Nucleus accumbens (tissue), 56 donors: ENCODE measurements at regions not wholly inside any gene's neighbourhood (a gene's known extent, or its start where the extent isn't known, plus 50 kb on each side); places are given as distances from the start of the nearest gene placed in this dataset.

ENCODE experiments used
- DNase-seq, 56 donors: peaks; one replicate each; lab custom pipeline; 2025; lab: John Stamatoyannopoulos, UW

DNA sequence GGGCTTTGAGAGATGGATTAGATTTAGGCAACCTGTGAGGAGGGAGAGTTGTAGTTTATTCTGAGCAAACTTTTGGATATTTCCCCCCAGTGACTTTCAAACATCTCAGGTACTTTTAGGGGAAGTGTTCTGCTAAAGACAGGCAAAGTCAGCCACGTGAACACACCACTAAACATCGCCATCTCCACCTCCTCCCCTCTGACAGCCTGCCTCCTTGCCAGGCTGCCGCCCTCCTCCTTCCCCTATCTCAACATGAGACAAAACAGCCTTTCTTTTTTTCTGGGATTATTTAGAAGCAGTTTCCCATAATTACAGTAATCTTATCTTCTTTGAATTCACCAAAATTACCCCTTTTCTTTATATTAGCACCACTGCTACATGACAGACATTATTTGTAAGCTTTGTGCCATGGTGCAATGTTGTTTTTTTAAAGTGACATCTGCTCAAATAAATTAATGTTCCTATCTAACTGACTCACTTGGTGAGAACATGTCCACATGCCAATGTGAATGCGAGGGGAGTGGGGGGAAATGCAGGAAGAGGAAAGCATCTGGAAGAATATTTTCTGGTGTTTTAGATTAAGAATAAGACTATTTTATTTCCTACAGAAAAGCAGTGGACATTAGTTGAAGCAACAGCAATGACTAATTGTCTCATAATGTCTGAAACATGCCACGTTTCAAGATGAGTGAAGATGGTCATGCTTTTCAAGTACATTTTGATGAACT is 147.8 kb upstream of the ATP1B1 start:
- no peak for DNase-seq

DNA sequence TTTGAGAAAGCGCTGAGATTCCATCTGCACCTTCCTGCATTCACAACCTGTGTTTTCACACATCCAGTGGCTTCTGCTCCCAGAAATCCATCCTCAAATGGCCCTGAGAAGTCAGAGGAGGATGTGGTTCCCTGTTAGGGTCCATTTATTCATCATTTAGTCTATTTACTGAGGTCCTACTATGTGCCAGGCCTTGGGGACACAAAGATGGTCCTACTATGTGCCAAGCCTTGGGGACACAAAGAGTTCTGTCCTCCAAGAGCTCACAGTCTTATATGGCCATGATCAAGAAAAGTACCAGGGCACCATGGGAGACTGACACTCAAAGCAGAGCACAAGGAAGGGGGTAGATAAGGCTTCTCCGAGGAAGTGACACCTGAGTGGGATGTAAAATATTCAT is 147.1 kb upstream of the ATP1B1 start:
- DNase-seq: no peak

DNA sequence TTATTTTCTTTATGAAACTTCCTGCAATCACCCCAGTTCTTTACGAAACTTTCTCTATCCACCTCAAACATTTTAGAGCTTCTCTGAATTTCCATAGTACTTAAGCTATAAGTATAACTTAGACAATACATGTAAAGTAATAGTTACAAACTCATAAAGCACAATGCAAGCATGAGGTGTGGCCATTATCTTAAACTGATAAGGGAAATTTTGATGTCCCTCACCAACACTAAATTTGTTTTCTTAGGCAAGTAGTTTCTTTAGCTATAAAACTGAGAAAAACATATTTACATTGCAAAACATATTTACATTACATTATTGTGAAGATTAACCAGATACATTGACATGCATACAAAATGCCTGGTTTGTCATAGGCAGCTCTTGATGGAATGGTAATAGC is 146.4 kb upstream of the ATP1B1 start:
- no peak for DNase-seq

DNA sequence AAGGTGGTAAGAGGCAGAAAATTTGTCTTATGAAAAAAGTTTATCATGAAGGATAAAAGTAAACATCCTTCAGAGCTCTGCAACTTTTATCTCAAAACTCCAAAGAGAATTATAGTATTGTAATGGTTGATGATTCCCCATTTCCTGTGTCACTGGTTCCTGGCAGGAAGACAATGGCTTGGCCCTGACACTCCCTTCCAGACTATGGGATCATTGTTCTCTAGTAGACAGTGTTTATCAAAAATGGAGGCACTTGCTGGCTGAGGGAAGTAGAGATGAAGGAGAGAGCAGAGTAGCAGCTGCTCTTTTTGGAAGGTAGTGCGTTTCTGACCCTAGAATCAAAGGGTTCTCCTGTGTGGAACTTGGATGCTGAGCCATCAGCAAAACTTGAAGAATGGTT is 145.9 kb upstream of the ATP1B1 start:
- DNase-seq: peak in 41 of 56 donors; percentile 1 to 74 (median 53)

DNA sequence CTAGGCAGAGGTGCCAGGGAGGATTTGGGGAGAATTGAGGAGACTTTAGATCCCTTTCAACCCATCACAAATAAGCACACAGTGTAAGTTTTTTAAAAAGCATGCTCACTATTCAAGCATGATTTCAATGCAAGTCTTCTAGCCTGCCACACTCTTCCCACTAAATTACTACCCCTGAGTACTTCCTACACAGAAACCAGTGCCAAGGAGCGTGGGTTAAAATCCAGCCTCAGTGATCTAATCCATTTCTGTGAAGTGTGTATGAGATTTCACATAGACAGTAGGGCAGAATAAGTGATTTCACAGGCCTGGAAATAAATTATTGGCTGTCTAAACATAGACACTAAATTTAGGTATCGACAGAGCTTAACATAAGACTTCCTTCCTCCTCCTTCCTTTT is 142.9 kb upstream of the ATP1B1 start:
- DNase-seq: peak in 14 of 56 donors; percentile 3 to 53 (median 26)

DNA sequence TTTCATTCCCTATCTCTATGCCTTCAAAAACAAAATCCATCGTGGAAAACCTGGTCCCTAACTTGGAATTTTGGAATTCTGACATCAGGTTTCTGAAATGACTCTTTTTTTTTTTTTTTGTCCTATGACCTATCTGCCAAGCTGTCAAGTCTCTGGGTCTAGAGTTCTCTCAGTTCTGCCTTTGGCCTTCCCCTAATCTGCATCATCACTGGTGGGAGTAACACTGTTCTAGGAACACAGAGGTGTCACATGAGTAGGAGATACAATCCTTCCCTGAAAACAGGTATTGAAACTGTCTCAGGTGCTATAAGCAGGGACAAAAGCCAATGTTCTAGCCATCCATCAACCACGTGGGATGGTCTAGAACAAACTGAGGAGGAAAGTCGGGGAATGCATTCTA is 142.0 kb upstream of the ATP1B1 start:
- no peak for DNase-seq

DNA sequence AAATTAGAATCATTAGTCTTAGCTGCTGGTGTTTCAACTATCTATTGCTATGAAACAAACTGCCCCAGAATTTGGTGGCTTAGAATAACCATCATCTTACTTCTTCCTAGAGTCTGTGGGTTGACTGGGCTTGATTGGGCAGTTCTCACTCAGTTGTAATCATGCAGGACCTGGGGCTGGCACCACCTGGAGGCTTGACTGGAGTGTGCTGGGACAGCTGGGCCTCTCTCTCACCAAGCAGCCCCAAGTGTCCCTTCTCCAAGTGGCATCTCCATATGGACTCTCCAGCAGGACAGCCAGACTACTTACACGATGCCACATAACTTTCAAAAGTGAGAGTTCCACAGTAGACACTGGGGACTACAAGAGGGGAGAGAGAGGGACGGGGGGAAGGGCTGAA is 140.3 kb upstream of the ATP1B1 start:
- DNase-seq: no peak

DNA sequence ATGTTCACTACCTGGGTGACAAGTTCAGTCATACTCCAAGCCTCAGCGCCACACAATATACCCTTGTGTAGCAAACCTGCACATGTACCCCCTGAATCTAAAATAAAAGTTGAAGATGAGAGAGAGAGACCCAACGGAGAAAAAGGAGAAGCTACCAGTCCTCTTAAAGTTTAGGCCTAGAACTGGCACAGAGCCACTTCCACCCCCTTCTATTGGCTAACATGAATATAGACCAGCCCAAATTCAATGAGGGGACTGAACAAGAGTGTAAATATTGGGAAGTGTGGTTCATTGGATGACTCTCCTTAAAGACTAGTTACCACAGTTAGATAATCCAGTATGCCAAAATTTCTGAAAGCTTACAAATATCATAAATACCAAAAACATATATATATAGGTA is 139.9 kb upstream of the ATP1B1 start:
- no peak for DNase-seq

DNA sequence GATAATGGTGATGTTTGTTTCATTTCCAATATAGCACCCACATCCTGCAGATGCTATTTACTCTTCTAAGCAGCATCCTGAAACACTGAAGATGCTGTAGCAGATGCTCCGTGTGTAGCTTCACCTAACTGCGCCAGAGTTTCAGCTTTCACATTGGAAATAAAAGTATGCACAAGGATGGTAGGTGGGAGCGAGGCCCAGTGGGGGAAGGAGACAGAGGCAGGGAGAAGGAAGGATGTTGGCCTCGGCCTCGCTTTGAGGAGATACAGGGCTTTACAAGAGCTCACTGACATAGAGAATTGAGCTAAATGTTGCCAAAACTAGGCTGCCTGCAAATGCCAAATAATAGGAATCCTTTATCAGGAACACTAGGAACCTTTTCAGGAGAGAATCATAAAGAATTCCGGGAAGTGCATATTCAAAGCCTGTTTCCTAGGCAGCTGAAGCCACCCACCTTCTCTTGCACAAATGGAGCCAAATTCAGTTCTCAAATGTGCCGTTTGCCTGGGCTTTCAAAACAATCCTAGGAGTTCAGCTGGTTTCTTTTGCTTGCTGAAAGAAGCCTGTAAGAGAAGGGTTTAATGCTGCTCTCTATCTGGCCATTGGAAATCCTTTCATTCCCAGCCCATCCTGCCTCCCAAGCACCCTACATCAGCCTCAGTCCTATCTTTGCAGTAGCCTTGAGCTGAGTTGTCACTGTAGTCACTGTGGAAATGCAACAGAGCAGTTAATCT is 135.4 kb upstream of the ATP1B1 start:
- peak in 20 of 56 donors; percentile 5 to 60 (median 40) for DNase-seq

DNA sequence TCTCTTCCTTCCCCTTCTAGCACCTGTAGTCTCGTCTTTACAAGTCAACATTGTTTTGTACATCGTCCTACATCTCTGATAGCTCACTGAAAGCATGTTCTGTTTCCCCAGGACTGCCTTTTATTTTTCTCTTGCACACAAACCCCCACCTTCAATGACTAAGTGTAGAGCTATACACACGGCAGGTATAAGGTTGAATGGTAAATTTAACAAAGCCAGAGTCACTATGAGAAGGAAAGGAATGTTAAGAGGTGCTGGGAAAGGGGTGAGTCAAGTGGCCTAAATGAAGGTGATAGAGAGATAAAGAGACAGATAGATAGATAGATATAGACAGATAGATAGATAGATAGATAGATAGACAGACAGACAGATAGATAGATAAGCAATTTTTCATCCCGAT is 134.3 kb upstream of the ATP1B1 start:
- DNase-seq: no peak

DNA sequence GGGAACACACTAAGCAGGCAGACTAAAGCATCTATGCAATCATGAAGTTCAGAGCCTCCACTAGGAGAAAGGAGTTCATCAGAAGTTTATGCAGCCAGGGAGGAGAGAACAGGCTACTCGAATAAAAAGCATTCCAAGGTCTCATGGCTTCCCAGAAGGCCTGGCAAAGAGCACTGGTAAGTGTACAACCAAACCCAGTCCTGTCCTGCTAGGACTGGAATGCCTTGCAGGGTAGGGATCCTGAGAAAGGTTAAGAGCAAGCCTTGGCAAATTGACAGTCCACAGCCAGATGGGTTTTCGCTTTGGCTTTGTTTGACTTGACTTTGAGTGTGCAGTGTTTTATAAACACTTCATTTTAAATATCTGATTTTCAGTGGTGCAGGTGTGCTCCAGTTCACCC is 133.6 kb upstream of the ATP1B1 start:
- no peak for DNase-seq

DNA sequence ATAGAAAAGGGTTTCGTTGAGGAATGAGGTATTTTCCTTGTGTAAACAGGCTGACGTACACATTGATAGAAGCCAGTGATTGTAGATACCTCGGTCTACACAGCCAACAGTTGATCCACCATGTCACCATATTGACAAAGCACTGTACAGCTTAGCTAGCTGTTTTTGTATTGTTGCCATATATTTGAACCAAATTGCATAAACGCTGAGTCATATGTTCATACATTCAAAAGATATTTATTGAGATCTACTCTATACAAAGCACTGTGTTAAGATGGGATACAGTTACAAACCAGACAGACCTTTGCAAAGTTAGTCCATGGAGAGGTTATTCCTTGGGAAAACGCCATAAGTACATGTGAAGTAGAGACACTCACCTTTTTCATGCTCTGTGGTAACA is 132.4 kb upstream of the ATP1B1 start:
- no peak for DNase-seq

DNA sequence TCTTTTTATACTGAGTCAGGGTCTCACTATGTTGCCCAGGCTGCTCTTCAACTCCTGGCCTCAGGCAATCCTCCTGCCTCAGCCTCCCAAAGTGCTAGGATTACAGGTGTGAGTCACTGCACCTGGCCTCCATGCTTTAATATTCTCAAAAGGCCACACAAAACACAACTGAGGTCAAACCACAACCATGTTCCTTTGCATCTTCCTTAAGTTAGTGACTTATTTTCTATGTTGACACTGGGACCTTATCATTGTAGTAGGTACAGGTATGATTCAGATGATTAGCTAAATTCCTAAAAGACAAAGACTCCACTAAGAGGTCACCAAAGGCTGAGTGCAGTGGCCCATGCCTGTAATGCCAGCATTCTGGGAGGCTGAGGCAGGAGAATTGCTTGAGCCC is 131.9 kb upstream of the ATP1B1 start:
- no peak for DNase-seq

DNA sequence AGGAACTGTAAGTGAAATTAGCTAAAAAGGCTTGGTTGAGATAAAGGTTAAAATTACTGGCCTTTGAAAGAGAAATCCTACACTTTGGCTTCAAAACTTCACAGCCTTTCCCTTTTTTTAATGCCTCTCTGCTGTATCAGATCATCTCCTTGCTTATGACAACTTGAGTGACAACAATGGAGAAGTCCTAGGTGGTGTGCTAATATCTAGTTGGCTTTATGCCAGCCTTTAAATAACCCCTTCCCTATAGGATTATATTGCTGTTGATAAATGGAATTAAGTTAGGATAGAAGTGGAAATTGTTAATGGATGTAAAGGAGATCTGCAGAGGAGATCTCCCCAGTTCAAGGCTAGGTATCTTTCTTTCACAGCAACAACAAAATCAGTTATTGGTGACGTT is 130.2 kb upstream of the ATP1B1 start:
- DNase-seq: no peak

DNA sequence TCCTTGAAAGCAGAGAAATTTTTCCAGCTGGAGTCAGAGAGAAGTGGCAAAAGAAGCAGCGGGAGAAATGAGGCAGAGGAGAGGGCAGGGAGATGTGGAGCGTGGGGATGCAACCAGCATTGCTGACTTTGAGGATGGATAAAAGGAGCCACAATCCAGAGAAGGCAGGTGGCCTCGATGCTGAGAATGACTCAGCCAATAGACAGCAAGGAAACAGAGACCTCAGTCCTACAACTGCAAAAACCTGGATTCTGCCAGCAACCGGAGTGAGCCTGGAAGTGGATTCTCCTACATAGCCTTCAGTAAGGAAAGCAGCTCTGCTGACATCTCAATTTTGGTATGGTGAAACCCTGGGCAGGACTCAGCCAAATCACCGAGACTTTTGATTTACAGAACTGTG is 128.9 kb upstream of the ATP1B1 start:
- DNase-seq: no peak

DNA sequence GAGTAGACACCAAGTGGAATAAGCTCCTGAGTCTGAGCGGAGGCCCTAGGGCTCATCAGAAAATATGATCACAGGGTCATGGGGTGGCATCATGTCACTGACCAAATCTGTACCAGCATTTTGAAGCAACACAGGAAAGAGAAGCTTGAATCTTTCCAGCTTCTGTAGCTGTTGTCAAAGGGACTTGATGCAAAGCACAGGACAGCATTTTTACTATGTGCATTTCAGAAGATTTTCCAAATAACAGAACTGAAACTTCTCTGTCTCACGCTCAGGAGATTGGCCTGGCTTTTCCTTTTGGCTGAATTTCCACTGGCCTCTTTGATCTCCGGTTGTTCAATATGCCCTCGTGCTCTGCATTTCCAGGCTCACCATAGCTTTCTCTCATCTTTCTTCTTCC is 127.2 kb upstream of the ATP1B1 start:
- DNase-seq: no peak

DNA sequence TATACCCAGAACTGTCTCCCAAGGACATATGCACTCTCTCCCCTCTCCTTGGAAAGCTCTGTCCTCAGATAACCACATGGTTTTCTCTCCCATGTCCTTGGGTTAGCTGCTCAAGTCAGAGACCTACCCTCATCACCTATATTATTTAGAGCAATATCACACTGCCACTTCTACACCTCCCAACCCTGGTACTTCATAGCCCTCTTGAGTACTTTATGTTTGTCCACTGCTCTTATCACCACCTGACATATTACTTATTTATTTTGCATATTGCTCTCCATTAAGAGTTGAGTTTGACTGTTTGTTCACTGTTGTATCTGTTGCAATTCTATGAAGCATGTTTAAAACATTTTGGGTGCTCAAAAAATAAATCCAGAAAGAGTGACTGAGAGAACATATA is 126.3 kb upstream of the ATP1B1 start:
- DNase-seq: no peak

DNA sequence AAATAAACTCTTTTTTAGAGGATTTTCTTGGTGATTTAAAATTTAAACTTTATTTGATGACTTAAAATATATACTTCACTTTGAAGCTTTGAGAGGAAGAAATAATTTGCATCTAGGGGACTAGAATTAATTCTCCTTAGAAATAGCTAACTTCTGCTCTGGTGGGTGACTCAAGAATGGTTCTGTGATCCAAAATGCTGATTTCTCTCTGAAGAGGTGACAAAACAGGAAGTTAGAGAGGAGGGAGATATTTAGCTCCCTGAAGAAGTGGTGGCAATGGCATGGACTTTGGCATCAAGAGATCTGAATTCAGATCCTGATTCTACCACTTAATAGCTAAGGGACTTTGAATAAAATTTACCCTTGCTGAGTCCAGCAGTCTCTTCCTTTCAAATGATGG is 125.8 kb upstream of the ATP1B1 start:
- no peak for DNase-seq

DNA sequence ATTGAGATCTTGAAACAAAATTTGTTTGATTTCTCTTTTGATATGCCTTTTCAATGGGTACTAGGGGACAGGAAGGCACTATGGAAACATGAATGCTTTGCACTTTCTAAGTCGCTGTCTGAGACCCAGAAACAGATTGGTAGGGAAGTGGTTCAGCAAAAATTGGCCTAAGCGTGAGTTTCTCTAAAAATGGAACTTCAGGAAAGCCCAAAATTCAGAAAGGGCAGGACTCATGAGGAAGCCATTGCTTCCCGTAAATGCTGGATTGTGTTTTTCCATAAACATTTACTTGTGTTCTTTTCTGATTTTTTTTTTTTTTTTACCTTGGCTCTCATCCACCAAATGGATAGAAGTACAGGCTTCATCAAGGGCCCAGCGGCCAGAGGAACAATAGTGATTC is 123.7 kb upstream of the ATP1B1 start:
- no peak for DNase-seq

DNA sequence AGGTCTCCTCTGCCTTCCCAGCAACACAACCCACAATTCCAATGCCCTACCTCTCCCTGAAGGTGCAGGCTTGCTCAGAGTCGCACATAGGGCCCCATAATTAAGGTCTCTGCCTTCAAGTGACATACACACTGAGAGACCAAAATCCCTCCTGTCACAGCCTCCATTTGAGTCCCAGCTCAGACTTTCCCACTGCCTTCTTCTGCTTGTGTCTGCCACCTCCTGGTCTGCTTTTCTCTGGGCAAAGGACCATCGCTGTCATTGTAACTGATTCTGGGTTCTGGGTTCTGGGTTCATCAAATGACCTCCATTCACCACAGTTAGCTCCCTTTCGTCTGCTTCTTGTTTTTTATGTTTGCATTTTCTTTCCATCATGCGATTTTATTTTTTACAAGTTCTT is 119.2 kb upstream of the ATP1B1 start:
- DNase-seq: no peak

DNA sequence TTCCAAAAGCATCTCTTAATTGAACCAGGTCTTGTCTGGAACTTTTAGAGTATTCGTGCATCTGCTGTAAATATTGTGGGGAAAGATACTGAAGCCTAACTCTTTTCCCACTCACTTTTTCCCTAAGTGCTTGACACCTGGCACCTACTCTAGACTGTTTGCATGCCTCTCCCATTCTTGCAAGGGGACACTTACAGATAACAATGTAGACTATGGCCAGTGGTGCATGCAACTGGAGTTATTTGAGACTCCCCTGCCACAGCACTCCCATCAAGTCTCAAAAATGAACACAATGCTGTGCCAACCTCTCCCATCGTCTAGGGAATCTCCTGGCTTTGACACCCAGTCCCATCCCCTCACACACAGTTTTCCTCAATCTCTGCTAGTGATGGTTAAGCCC is 118.6 kb upstream of the ATP1B1 start:
- no peak for DNase-seq

DNA sequence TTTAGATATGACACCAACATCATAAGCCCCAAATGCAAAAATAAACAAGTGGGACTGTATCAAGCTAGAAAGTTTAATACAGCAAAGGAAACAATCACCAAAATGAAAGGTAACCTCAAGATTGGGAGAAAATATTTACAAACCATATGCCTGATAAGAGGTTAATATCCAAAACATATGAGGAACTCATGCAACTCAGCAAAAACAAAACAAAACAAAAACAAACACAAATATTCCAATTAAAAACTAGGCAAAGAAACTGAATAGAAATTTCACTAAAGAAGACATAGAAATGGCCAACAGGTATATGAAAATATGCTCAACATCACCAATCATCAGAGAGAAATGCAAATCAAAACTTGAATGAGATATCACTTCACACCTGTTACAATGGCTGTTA is 116.5 kb upstream of the ATP1B1 start:
- DNase-seq: no peak
